Muscle of leg (tissue), 3 donors: ENCODE measurements at regions not wholly inside any gene's neighbourhood (a gene's known extent, or its start where the extent isn't known, plus 50 kb on each side); places are given as distances from the start of the nearest gene placed in this dataset.

Experiments
- DNase-seq: peaks from one replicate; pipeline ENCODE4 v3.0.0; 2013
- H3K27ac ChIP-seq: one replicate; pipeline ENCODE4 v1.5.1; 2013; ENCODE audit warnings: mild to moderate bottlenecking, low read length, control low read depth
- H3K27me3 ChIP-seq: one replicate; pipeline ENCODE4 v1.6.1; 2013; ENCODE audit warnings: low read length; ENCODE audit not compliant: control insufficient read depth, insufficient read depth
- H3K36me3 ChIP-seq: one replicate; pipeline ENCODE4 v1.6.1; 2013; ENCODE audit warnings: low read length; ENCODE audit not compliant: control insufficient read depth, insufficient read depth
- H3K4me1 ChIP-seq: one replicate; pipeline ENCODE4 v1.6.1; 2013; ENCODE audit warnings: low read length; ENCODE audit not compliant: control insufficient read depth, insufficient read depth
- H3K4me3 ChIP-seq: one replicate; pipeline ENCODE4 v1.5.1; 2013; ENCODE audit warnings: low read length, control low read depth
- H3K9me3 ChIP-seq: replicated peaks from 2 replicates; pipeline ENCODE4 v1.6.1; 2013; ENCODE audit warnings: low read depth, low read length; ENCODE audit not compliant: control insufficient read depth
- WGBS: methylation state at CpG from one replicate; pipeline ENCODE4 v1.1.5; 2013; ENCODE audit warnings: missing lambda C conversion rate; ENCODE audit not compliant: insufficient coverage; 5-methylcytosine and 5-hydroxymethylcytosine counted together

- no peaks in the 10 kb centered on the region for H3K27me3 ChIP-seq
- 60% methylated on average over 2 of the region's 3 CpGs for WGBS
- no peak overlapping the region for H3K4me3 ChIP-seq
- no peaks in the 10 kb centered on the region for H3K9me3 ChIP-seq
- no peaks in the 10 kb centered on the region for H3K36me3 ChIP-seq
- H3K27ac ChIP-seq = no peak overlapping the region
- no peak for DNase-seq
- no peaks in the 10 kb centered on the region for H3K4me1 ChIP-seq
Observed at GRCh38 chr2:18110222-18110621, 231.8 kb downstream of the KCNS3 start.

GRCh38 chr2:18106841-18107240 is 228.4 kb downstream of the KCNS3 start:
- H3K36me3 ChIP-seq = no peaks in the 10 kb centered on the region
- H3K4me3 ChIP-seq = no peak overlapping the region
- no peak for DNase-seq
- peaks cover 3% of the 10 kb centered on the region for H3K4me1 ChIP-seq
- WGBS = 75% methylated on average over 1 of the region's 2 CpGs
- H3K9me3 ChIP-seq = no peaks in the 10 kb centered on the region
- H3K27ac ChIP-seq = no peak overlapping the region
- H3K27me3 ChIP-seq = no peaks in the 10 kb centered on the region

- Histone ChIP-seq H3K4me1 (peaks cover 3% of the 10 kb centered on the region), H3K27ac (no peak overlapping the region), H3K27me3 (no peaks in the 10 kb centered on the region), H3K4me3 (no peak overlapping the region), H3K9me3 (no peaks in the 10 kb centered on the region), H3K36me3 (no peaks in the 10 kb centered on the region)
- DNase-seq = no peak
- 60% methylated on average over 1 of the region's 1 CpG for WGBS
Observed at GRCh38 chr2:18105929-18106328, 227.5 kb downstream of the KCNS3 start.

GRCh38 chr2:18104595-18105224 is 226.2 kb downstream of the KCNS3 start:
- Histone ChIP-seq H3K27me3 (no peaks in the 10 kb centered on the region), H3K4me1 (peaks cover 3% of the 10 kb centered on the region), H3K4me3 (no peak overlapping the region), H3K36me3 (no peaks in the 10 kb centered on the region), H3K9me3 (no peaks in the 10 kb centered on the region), H3K27ac (no peak overlapping the region)
- DNase-seq = no peak
- 69% methylated on average over 3 of the region's 5 CpGs for WGBS

- no peak for DNase-seq
- no peaks in the 10 kb centered on the region for H3K27me3 ChIP-seq
- no peak overlapping the region for H3K27ac ChIP-seq
- H3K4me1 ChIP-seq = peaks cover 6% of the 10 kb centered on the region
- H3K4me3 ChIP-seq = no peak overlapping the region
- no peaks in the 10 kb centered on the region for H3K36me3 ChIP-seq
- H3K9me3 ChIP-seq = no peaks in the 10 kb centered on the region
- WGBS = no CpG with 5 or more reads among the region's 4 CpGs
Observed at GRCh38 chr2:18096836-18097405, 218.5 kb downstream of the KCNS3 start.

- WGBS = 43% methylated on average over 1 of the region's 2 CpGs
- H3K27ac ChIP-seq = no peak overlapping the region
- DNase-seq = no peak
Observed at GRCh38 chr2:18094277-18094676, 215.8 kb downstream of the KCNS3 start.

GRCh38 chr2:18093196-18093595 is 214.7 kb downstream of the KCNS3 start:
- no peaks in the 10 kb centered on the region for H3K36me3 ChIP-seq
- H3K27ac ChIP-seq = no peak overlapping the region
- H3K4me3 ChIP-seq = no peak overlapping the region
- no peaks in the 10 kb centered on the region for H3K9me3 ChIP-seq
- no peaks in the 10 kb centered on the region for H3K27me3 ChIP-seq
- 80% methylated on average over 1 of the region's 3 CpGs for WGBS
- H3K4me1 ChIP-seq = peaks cover 6% of the 10 kb centered on the region
- DNase-seq = peak; percentile 11

More at GRCh38 chr2:18094277-18094676, 215.8 kb downstream of the KCNS3 start:
- no peak overlapping the region for H3K4me3 ChIP-seq
- no peaks in the 10 kb centered on the region for H3K9me3 ChIP-seq
- H3K27me3 ChIP-seq = no peaks in the 10 kb centered on the region
- H3K36me3 ChIP-seq = no peaks in the 10 kb centered on the region
- peaks cover 6% of the 10 kb centered on the region for H3K4me1 ChIP-seq

GRCh38 chr2:18092760-18093159 is 214.3 kb downstream of the KCNS3 start:
- Histone ChIP-seq H3K9me3 (no peaks in the 10 kb centered on the region), H3K4me1 (peaks cover 6% of the 10 kb centered on the region), H3K27ac (no peak overlapping the region), H3K36me3 (no peaks in the 10 kb centered on the region), H3K27me3 (no peaks in the 10 kb centered on the region), H3K4me3 (no peak overlapping the region)
- no CpG with 5 or more reads among the region's 1 CpG for WGBS
- no peak for DNase-seq

GRCh38 chr2:18085593-18085992 is 207.1 kb downstream of the KCNS3 start:
- Histone ChIP-seq H3K27me3 (no peaks in the 10 kb centered on the region), H3K4me3 (no peak overlapping the region), H3K27ac (no peak overlapping the region), H3K4me1 (no peaks in the 10 kb centered on the region), H3K9me3 (no peaks in the 10 kb centered on the region), H3K36me3 (no peaks in the 10 kb centered on the region)
- DNase-seq = no peak

- DNase-seq = no peak
- WGBS = no CpG with 5 or more reads among the region's 3 CpGs
- H3K4me3 ChIP-seq = no peak overlapping the region
- H3K9me3 ChIP-seq = no peaks in the 10 kb centered on the region
- H3K27me3 ChIP-seq = no peaks in the 10 kb centered on the region
- no peak overlapping the region for H3K27ac ChIP-seq
- H3K36me3 ChIP-seq = no peaks in the 10 kb centered on the region
- no peaks in the 10 kb centered on the region for H3K4me1 ChIP-seq
Observed at GRCh38 chr2:18084376-18084775, 205.9 kb downstream of the KCNS3 start.

- 86% methylated on average over 1 of the region's 3 CpGs for WGBS
- no peak overlapping the region for H3K27ac ChIP-seq
- H3K4me3 ChIP-seq = no peak overlapping the region
- no peaks in the 10 kb centered on the region for H3K4me1 ChIP-seq
- no peaks in the 10 kb centered on the region for H3K9me3 ChIP-seq
- DNase-seq = no peak
- no peaks in the 10 kb centered on the region for H3K27me3 ChIP-seq
- no peaks in the 10 kb centered on the region for H3K36me3 ChIP-seq
Observed at GRCh38 chr2:18083806-18084205, 205.3 kb downstream of the KCNS3 start.
